Mesenchymal stem cell (in vitro differentiated cells and primary cell): ENCODE measurements at regions not wholly inside any gene's neighbourhood (a gene's known extent, or its start where the extent isn't known, plus 50 kb on each side); places are given as distances from the start of the nearest gene placed in this dataset.

ENCODE experiments used
- DNase-seq: peaks from one replicate; pipeline ENCODE4 v3.0.0-alpha.2; 2013
- H2AFZ ChIP-seq: one replicate; pipeline ENCODE4 v1.6.1; 2013; ENCODE audit warnings: low read depth, mild to moderate bottlenecking, control low read depth, inconsistent platforms, low read length, moderate library complexity
- H2AK5ac ChIP-seq: 2 replicates; pipeline ENCODE4 v1.6.1; 2013; ENCODE audit warnings: low read length, moderate library complexity, mild to moderate bottlenecking, inconsistent platforms; ENCODE audit not compliant: severe bottlenecking
- H2BK120ac ChIP-seq: one replicate; pipeline ENCODE4 v1.6.1; 2013; ENCODE audit warnings: low read depth, mild to moderate bottlenecking, inconsistent platforms, low read length, moderate library complexity
- H2BK12ac ChIP-seq, 2 experiments: one replicate each; pipeline ENCODE4 v1.6.1; 2013; ENCODE audit warnings: inconsistent platforms in 2 of 2, low read length in 2 of 2, mild to moderate bottlenecking in 2 of 2, moderate library complexity in 2 of 2, control low read depth in 1 of 2
- H2BK15ac ChIP-seq: one replicate; pipeline ENCODE4 v1.6.1; 2013; ENCODE audit warnings: mild to moderate bottlenecking, low read depth, inconsistent platforms; ENCODE audit not compliant: poor library complexity, severe bottlenecking
- H2BK5ac ChIP-seq: 2 replicates; pipeline ENCODE4 v1.6.1; 2013; ENCODE audit warnings: low read depth, mild to moderate bottlenecking, low read length, control low read depth, inconsistent platforms; ENCODE audit not compliant: poor library complexity, severe bottlenecking
- H3K14ac ChIP-seq, 2 experiments: one replicate each; pipeline ENCODE4 v1.6.1; 2013; ENCODE audit warnings: inconsistent platforms in 2 of 2, low read length in 2 of 2, control low read depth in 1 of 2, mild to moderate bottlenecking in 1 of 2, moderate library complexity in 1 of 2
- H3K18ac ChIP-seq, 2 experiments: one replicate each; pipeline ENCODE4 v1.6.1; 2013; ENCODE audit warnings: inconsistent platforms in 2 of 2, low read length in 2 of 2, control low read depth in 1 of 2, low read depth in 1 of 2, mild to moderate bottlenecking in 1 of 2
- H3K23ac ChIP-seq, 2 experiments: one replicate each; pipeline ENCODE4 v1.6.1; 2013; ENCODE audit warnings: inconsistent platforms in 2 of 2, low read length in 2 of 2, mild to moderate bottlenecking in 2 of 2, moderate library complexity in 2 of 2, control low read depth in 1 of 2
- H3K27ac ChIP-seq: 2 replicates; pipeline ENCODE4 v1.5.1; 2013; ENCODE audit warnings: mild to moderate bottlenecking, moderate library complexity, low read length, control low read depth, inconsistent platforms; ENCODE audit not compliant: poor library complexity, severe bottlenecking
- H3K27me3 ChIP-seq, 2 experiments: 2 replicates each; pipeline versions ENCODE4 v1.6.1 to v1.7.0; 2013; ENCODE audit warnings: low read length in 2 of 2, mild to moderate bottlenecking in 2 of 2, moderate library complexity in 2 of 2, control low read depth in 1 of 2, inconsistent platforms in 1 of 2; ENCODE audit not compliant: control insufficient read depth in 1 of 2, insufficient read depth in 1 of 2
- H3K36me3 ChIP-seq, 2 experiments: 2 replicates each; pipeline versions ENCODE4 v1.6.1 to v1.7.0; 2013; ENCODE audit warnings: low read length in 2 of 2, control low read depth in 1 of 2, inconsistent platforms in 1 of 2, low read depth in 1 of 2, mild to moderate bottlenecking in 1 of 2; ENCODE audit not compliant: insufficient read depth in 2 of 2, control insufficient read depth in 1 of 2
- H3K4ac ChIP-seq, 2 experiments: one replicate each; pipeline ENCODE4 v1.6.1; 2013; ENCODE audit warnings: inconsistent platforms in 2 of 2, low read length in 2 of 2, mild to moderate bottlenecking in 2 of 2, moderate library complexity in 2 of 2, control low read depth in 1 of 2, low read depth in 1 of 2
- H3K4me1 ChIP-seq: 2 replicates; pipeline ENCODE4 v1.6.1; 2013; ENCODE audit warnings: low read depth, low read length, control low read depth; ENCODE audit not compliant: control insufficient read depth, insufficient read depth
- H3K4me2 ChIP-seq: 2 replicates; pipeline ENCODE4 v1.6.1; 2013; ENCODE audit warnings: low read length, mild to moderate bottlenecking, inconsistent platforms; ENCODE audit not compliant: poor library complexity, severe bottlenecking
- H3K4me3 ChIP-seq, 2 experiments: 2 replicates each; pipeline versions ENCODE4 v1.5.1 to v1.7.0; 2013; ENCODE audit warnings: low read length in 2 of 2, mild to moderate bottlenecking in 2 of 2, control low read depth in 1 of 2, low read depth in 1 of 2; ENCODE audit not compliant: insufficient read depth in 1 of 2
- H3K79me1 ChIP-seq: replicated peaks from 2 replicates; pipeline ENCODE4 v1.6.1; 2013; ENCODE audit warnings: mild to moderate bottlenecking, control low read depth, low read length, inconsistent platforms; ENCODE audit not compliant: poor library complexity, severe bottlenecking
- H3K9ac ChIP-seq: 2 replicates; pipeline ENCODE4 v1.7.0; 2013; ENCODE audit warnings: mild to moderate bottlenecking, low read length, moderate library complexity
- H3K9me3 ChIP-seq: 2 replicates; pipeline ENCODE4 v1.7.0; 2013; ENCODE audit warnings: mild to moderate bottlenecking, low read length; ENCODE audit not compliant: control insufficient read depth
- H4K8ac ChIP-seq: one replicate; pipeline ENCODE4 v1.6.1; 2013; ENCODE audit warnings: inconsistent platforms, mild to moderate bottlenecking, low read length, moderate library complexity
- H4K91ac ChIP-seq: one replicate; pipeline ENCODE4 v1.6.1; 2013; ENCODE audit warnings: mild to moderate bottlenecking, low read length, inconsistent platforms
- WGBS: methylation state at CpG from one replicate; pipeline ENCODE4 v1.1.7; 2013; ENCODE audit warnings: mixed read lengths; 5-methylcytosine and 5-hydroxymethylcytosine counted together

DNA sequence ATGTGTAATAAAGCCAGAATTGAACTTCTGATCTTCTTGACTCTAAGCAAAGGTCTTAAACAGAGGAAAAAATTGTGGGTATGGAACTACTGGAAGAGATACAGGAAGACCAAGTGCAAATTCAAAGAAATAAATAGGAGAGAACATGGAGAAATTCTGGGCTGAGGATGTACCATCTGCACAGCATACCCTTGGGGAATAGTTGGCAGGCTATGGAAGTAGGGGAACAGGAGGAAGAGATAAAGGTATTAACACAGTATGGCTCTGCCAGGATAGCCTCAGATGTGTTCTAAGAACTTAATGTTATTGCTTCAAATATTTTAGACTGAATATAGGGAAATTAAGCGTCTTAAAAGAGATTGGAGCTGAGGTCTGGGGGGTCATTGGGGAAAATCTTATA lies 485.4 kb downstream of the CNTN3 start:
- Histone ChIP-seq H3K4me2 (no peak overlapping the region), H3K9me3 (peaks cover 10% of the 10 kb centered on the region), H4K8ac (no peak overlapping the region), H2BK15ac (no peak overlapping the region), H3K4me3 (no peak overlapping the region), H4K91ac (no peak overlapping the region), H2AK5ac (no peak overlapping the region), H2BK120ac (no peak overlapping the region), H3K27ac (no peak overlapping the region), H3K27me3 (no peaks in the 10 kb centered on the region), H2AFZ (no peak overlapping the region), H3K9ac (no peak overlapping the region), H2BK5ac (no peak overlapping the region), H3K4ac (no peak overlapping the region), H3K4me1 (no peaks in the 10 kb centered on the region), H3K36me3 (no peaks in the 10 kb centered on the region), H3K79me1 (no peaks in the 10 kb centered on the region), H3K14ac (no peak overlapping the region), H3K23ac (no peak overlapping the region), H3K18ac (no peak overlapping the region), H2BK12ac (no peak overlapping the region)
- 85% methylated on average over 1 of the region's 1 CpG for WGBS
- DNase-seq, result no peak

DNA sequence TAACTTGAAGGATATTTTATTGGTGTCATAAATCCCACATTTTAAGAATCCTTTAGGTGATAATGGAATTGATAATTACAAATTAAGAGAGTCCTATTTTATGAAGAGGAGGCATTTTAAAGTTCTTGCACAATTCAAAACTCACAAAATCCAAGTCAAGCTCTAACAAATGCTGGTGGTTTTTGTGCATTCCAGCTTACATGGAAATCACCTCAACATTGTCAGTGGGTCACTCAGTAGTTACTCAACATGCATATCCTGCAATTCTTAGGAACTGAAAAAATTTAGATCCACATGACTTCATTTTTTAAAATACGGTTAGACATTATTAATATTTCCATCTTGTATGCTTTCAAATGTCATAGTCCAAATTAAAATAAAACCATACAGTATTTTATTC lies 487.2 kb downstream of the CNTN3 start:
- no peak overlapping the region for H3K9ac ChIP-seq
- no peak overlapping the region for H2BK5ac ChIP-seq
- H2BK120ac ChIP-seq, result no peak overlapping the region
- H3K79me1 ChIP-seq, result no peaks in the 10 kb centered on the region
- H2AFZ ChIP-seq, result no peak overlapping the region
- peaks cover 10% of the 10 kb centered on the region for H3K9me3 ChIP-seq
- H3K36me3 ChIP-seq, result no peaks in the 10 kb centered on the region
- H3K23ac ChIP-seq, result no peak overlapping the region
- WGBS, result no CpG with 5 or more reads among the region's 1 CpG
- no peak for DNase-seq
- no peak overlapping the region for H2BK15ac ChIP-seq
- H3K4me3 ChIP-seq, result no peak overlapping the region
- no peak overlapping the region for H2BK12ac ChIP-seq
- H3K4me1 ChIP-seq, result no peaks in the 10 kb centered on the region
- no peak overlapping the region for H3K4me2 ChIP-seq
- no peak overlapping the region for H3K27ac ChIP-seq
- H4K91ac ChIP-seq, result no peak overlapping the region
- no peak overlapping the region for H4K8ac ChIP-seq
- H3K14ac ChIP-seq, result no peak overlapping the region
- H2AK5ac ChIP-seq, result no peak overlapping the region
- H3K4ac ChIP-seq, result no peak overlapping the region
- H3K18ac ChIP-seq, result no peak overlapping the region
- H3K27me3 ChIP-seq, result no peaks in the 10 kb centered on the region

DNA sequence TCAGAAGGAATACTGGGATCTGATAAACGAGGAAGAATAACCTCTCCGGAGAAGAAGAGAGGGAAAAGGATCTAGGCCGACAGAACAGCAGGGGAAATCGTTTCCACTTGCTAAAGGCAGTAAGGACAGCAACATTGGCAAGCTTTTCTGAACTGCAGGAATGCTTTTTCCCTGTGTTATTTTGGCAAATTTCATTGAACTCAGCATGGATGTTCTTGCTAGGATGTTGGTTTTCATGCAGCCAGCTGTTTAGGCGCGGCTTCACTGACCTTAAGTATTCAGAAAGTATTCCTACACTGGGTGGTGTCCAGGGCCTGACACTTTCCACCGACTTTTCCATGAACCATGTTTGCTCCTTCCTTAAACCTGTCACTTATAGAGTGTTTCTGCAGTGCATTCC lies 489.7 kb downstream of the CNTN3 start:
- Histone ChIP-seq H3K79me1 (no peaks in the 10 kb centered on the region), H3K9me3 (no peaks in the 10 kb centered on the region), H4K8ac (no peak overlapping the region), H2BK12ac (no peak overlapping the region), H3K14ac (no peak overlapping the region), H4K91ac (no peak overlapping the region), H3K23ac (no peak overlapping the region), H2BK15ac (no peak overlapping the region), H3K18ac (peak overlapping the region in 1 of 2 experiments; percentile 6), H2AK5ac (no peak overlapping the region), H3K36me3 (no peaks in the 10 kb centered on the region), H2AFZ (no peak overlapping the region), H3K4ac (no peak overlapping the region), H3K4me1 (no peaks in the 10 kb centered on the region), H3K27me3 (no peaks in the 10 kb centered on the region), H3K4me2 (no peak overlapping the region), H3K4me3 (no peak overlapping the region), H3K9ac (no peak overlapping the region), H2BK120ac (no peak overlapping the region), H2BK5ac (no peak overlapping the region), H3K27ac (no peak overlapping the region)
- WGBS, result 91% methylated on average over 7 of the region's 7 CpGs
- no peak for DNase-seq

DNA sequence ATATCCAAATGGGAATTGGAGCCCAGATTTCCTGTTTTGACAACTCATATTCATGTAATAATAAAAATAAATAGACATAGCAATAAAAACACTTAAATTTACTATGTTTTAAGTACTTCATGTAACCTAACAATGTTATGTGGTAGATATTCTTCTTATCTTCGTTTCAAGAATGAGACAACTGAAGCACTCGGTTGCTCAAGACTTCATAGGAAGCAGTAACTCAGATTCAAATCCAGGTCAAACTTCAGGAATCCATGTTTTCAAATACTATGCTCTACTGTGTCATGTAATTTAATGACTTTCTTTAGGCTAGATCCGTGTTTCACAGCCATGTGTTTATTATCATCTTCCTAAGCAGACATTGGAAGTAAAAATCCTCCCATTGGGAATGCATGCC lies 492.2 kb downstream of the CNTN3 start:
- no peak overlapping the region for H3K4ac ChIP-seq
- H3K9me3 ChIP-seq, result no peaks in the 10 kb centered on the region
- H3K79me1 ChIP-seq, result no peaks in the 10 kb centered on the region
- no peak overlapping the region for H3K4me2 ChIP-seq
- peak; percentile 37 for DNase-seq
- H2BK12ac ChIP-seq, result no peak overlapping the region
- 56% methylated on average over 3 of the region's 3 CpGs for WGBS
- no peak overlapping the region for H3K14ac ChIP-seq
- no peaks in the 10 kb centered on the region for H3K36me3 ChIP-seq
- no peak overlapping the region for H4K91ac ChIP-seq
- H4K8ac ChIP-seq, result no peak overlapping the region
- no peaks in the 10 kb centered on the region for H3K27me3 ChIP-seq
- H3K18ac ChIP-seq, result no peak overlapping the region
- H3K27ac ChIP-seq, result no peak overlapping the region
- H3K23ac ChIP-seq, result no peak overlapping the region
- no peak overlapping the region for H3K9ac ChIP-seq
- H2BK15ac ChIP-seq, result no peak overlapping the region
- no peak overlapping the region for H2AK5ac ChIP-seq
- H2BK5ac ChIP-seq, result no peak overlapping the region
- no peaks in the 10 kb centered on the region for H3K4me1 ChIP-seq
- H3K4me3 ChIP-seq, result no peak overlapping the region
- H2BK120ac ChIP-seq, result no peak overlapping the region
- no peak overlapping the region for H2AFZ ChIP-seq
